Neural progenitor cell (in vitro differentiated cells): ENCODE measurements at regions not wholly inside any gene's neighbourhood (a gene's known extent, or its start where the extent isn't known, plus 50 kb on each side); places are given as distances from the start of the nearest gene placed in this dataset.

ENCODE experiments used
- DNase-seq: peaks from one replicate; pipeline ENCODE4 v3.0.0-alpha.2; 2016; ENCODE audit warnings: low spot score
- H2AFZ ChIP-seq: fragments of 200-600 bp; sonication (generic); replicated peaks from 2 replicates; pipeline ENCODE4 v1.6.1; 2016; ENCODE audit warnings: antibody characterized with exemption
- H3F3A ChIP-seq: fragments of 200-600 bp; sonication (generic); 2 replicates; pipeline ENCODE4 v1.6.1; 2016; ENCODE audit warnings: antibody characterized with exemption, low read depth
- H3K27ac ChIP-seq: fragments of 200-600 bp; sonication (generic); 2 replicates; pipeline ENCODE4 v1.5.1; 2016; ENCODE audit warnings: mild to moderate bottlenecking
- H3K27me3 ChIP-seq: fragments of 200-600 bp; sonication (generic); 2 replicates; pipeline ENCODE4 v1.6.1; 2016; ENCODE audit warnings: mild to moderate bottlenecking, moderate library complexity
- H3K36me3 ChIP-seq: fragments of 200-600 bp; sonication (generic); 2 replicates; pipeline ENCODE4 v1.5.1; 2016
- H3K4me1 ChIP-seq: fragments of 200-600 bp; sonication (generic); 2 replicates; pipeline ENCODE4 v1.6.1; 2016; ENCODE audit warnings: mixed run types
- H3K4me2 ChIP-seq: fragments of 200-600 bp; sonication (generic); 2 replicates; pipeline ENCODE4 v1.6.1; 2016
- H3K4me3 ChIP-seq: fragments of 200-600 bp; sonication (generic); 2 replicates; pipeline ENCODE4 v1.5.1; 2016
- H3K79me2 ChIP-seq: fragments of 200-600 bp; sonication (generic); 2 replicates; pipeline ENCODE4 v1.6.1; 2016; ENCODE audit warnings: low read depth
- H3K9ac ChIP-seq: fragments of 200-600 bp; sonication (generic); 2 replicates; pipeline ENCODE4 v1.6.1; 2016
- H3K9me3 ChIP-seq: fragments of 200-600 bp; sonication (generic); 2 replicates; pipeline ENCODE4 v1.5.1; 2016; ENCODE audit warnings: low read depth
- H4K20me1 ChIP-seq: fragments of 200-600 bp; sonication (generic); 2 replicates; pipeline ENCODE4 v1.6.1; 2016; ENCODE audit warnings: low read depth
- H3K27ac Mint-ChIP-seq: 3 replicates; pipeline ENCODE4 v1.8.0; 2021; ENCODE audit warnings: mixed read lengths
- H3K27me3 Mint-ChIP-seq: 2 replicates; pipeline ENCODE4 v1.8.0; 2022; ENCODE audit warnings: low read depth, mild to moderate bottlenecking, inconsistent platforms, moderate library complexity, mixed read lengths; ENCODE audit not compliant: insufficient read depth
- H3K36me3 Mint-ChIP-seq: 3 replicates; pipeline ENCODE4 v1.8.0; 2021; ENCODE audit warnings: mixed read lengths
- H3K4me1 Mint-ChIP-seq: 3 replicates; pipeline ENCODE4 v1.8.0; 2021; ENCODE audit warnings: mixed read lengths
- H3K4me3 Mint-ChIP-seq: 3 replicates; pipeline ENCODE4 v1.8.0; 2021; ENCODE audit warnings: mild to moderate bottlenecking, moderate library complexity, mixed read lengths
- H3K9me3 Mint-ChIP-seq: 3 replicates; pipeline ENCODE4 v1.8.0; 2020; ENCODE audit warnings: mixed read lengths
- CTCF ChIP-seq: fragments of 200-600 bp; sonication (generic); IDR thresholded peaks from 2 replicates; pipeline ENCODE4 v1.5.1; 2017; ENCODE audit warnings: antibody characterized with exemption, mild to moderate bottlenecking
- EZH2 ChIP-seq: fragments of 200-600 bp; sonication (generic); IDR thresholded peaks from 2 replicates; pipeline ENCODE4 v1.6.1; 2017; ENCODE audit warnings: antibody characterized with exemption, mild to moderate bottlenecking, moderate library complexity
- EZH2phosphoT487 ChIP-seq: fragments of 200-600 bp; sonication (generic); IDR thresholded peaks from 2 replicates; pipeline ENCODE4 v1.6.1; 2017; ENCODE audit warnings: antibody characterized with exemption

GRCh38 chr4:104772849-104773248 is 278.2 kb upstream of the CXXC4 start:
- TF ChIP-seq EZH2 (no peak), CTCF (no peak), EZH2phosphoT487 (no peak)
- Mint-ChIP-seq H3K27ac (no peak overlapping the region), H3K4me3 (no peak overlapping the region), H3K27me3 (no peaks in the 10 kb centered on the region), H3K9me3 (no peaks in the 10 kb centered on the region), H3K36me3 (no peaks in the 10 kb centered on the region), H3K4me1 (no peaks in the 10 kb centered on the region)
- DNase-seq: no peak
- Histone ChIP-seq H3K27me3 (peaks cover 27% of the 10 kb centered on the region), H3K4me2 (no peak overlapping the region), H4K20me1 (no peaks in the 10 kb centered on the region), H3K9ac (no peak overlapping the region), H3K79me2 (no peaks in the 10 kb centered on the region), H2AFZ (no peak overlapping the region), H3K9me3 (no peaks in the 10 kb centered on the region), H3K36me3 (no peaks in the 10 kb centered on the region), H3F3A (peaks cover 9% of the 10 kb centered on the region), H3K27ac (no peak overlapping the region), H3K4me1 (peaks cover 9% of the 10 kb centered on the region), H3K4me3 (no peak overlapping the region)

GRCh38 chr4:104795264-104795939 is 300.7 kb upstream of the CXXC4 start:
- Histone ChIP-seq H3K36me3 (no peaks in the 10 kb centered on the region), H3K4me3 (no peak overlapping the region), H3K27me3 (no peaks in the 10 kb centered on the region)

GRCh38 chr4:104811727-104812126 is 317.0 kb upstream of the CXXC4 start:
- Mint-ChIP-seq H3K36me3 (no peaks in the 10 kb centered on the region), H3K27ac (no peak overlapping the region), H3K9me3 (no peaks in the 10 kb centered on the region), H3K27me3 (peaks cover 2% of the 10 kb centered on the region), H3K4me1 (no peaks in the 10 kb centered on the region), H3K4me3 (no peak overlapping the region)
- Histone ChIP-seq H3K79me2 (no peaks in the 10 kb centered on the region), H3K27me3 (no peaks in the 10 kb centered on the region), H3K9me3 (no peaks in the 10 kb centered on the region), H2AFZ (no peak overlapping the region), H3K4me3 (no peak overlapping the region), H3K27ac (no peak overlapping the region), H4K20me1 (no peaks in the 10 kb centered on the region), H3K36me3 (no peaks in the 10 kb centered on the region), H3K4me1 (no peaks in the 10 kb centered on the region), H3K4me2 (no peak overlapping the region), H3F3A (no peaks in the 10 kb centered on the region), H3K9ac (no peak overlapping the region)
- no peak for TF ChIP-seq CTCF
- DNase-seq: no peak

More at GRCh38 chr4:104795264-104795939, 300.7 kb upstream of the CXXC4 start:
- Mint-ChIP-seq H3K27me3 (no peaks in the 10 kb centered on the region), H3K36me3 (no peaks in the 10 kb centered on the region), H3K4me1 (no peaks in the 10 kb centered on the region), H3K4me3 (no peak overlapping the region), H3K9me3 (no peaks in the 10 kb centered on the region), H3K27ac (no peak overlapping the region)
- H3K9me3 ChIP-seq: no peaks in the 10 kb centered on the region
- no peaks in the 10 kb centered on the region for H3K4me1 ChIP-seq
- H3K27ac ChIP-seq: no peak overlapping the region
- H3F3A ChIP-seq: no peaks in the 10 kb centered on the region
- H3K79me2 ChIP-seq: no peaks in the 10 kb centered on the region
- no peaks in the 10 kb centered on the region for H4K20me1 ChIP-seq
- DNase-seq: no peak
- H2AFZ ChIP-seq: no peak overlapping the region
- TF ChIP-seq CTCF (no peak), EZH2 (no peak), EZH2phosphoT487 (no peak)
- no peak overlapping the region for H3K4me2 ChIP-seq
- H3K9ac ChIP-seq: no peak overlapping the region
